Spleen (tissue), 7 donors: ENCODE measurements at regions not wholly inside any gene's neighbourhood (a gene's known extent, or its start where the extent isn't known, plus 50 kb on each side); places are given as distances from the start of the nearest gene placed in this dataset.

Experiments used
- CTCF ChIP-seq, 11 experiments: fragments of 200-600 bp in 7 of 11; fragments of 450-650 bp in 4 of 11; sonication (generic) in 4 of 11; IDR thresholded peaks in 8 of 11; conservative IDR thresholded peaks in 3 of 11; 1 replicate in 7 of 11; 2 replicates in 4 of 11; pipeline versions ENCODE4 v1.4.0 to v1.8.0; 2016 to 2021; ENCODE audit warnings: antibody characterized with exemption in 11 of 11, inconsistent platforms in 4 of 11, mild to moderate bottlenecking in 1 of 11
- POLR2A ChIP-seq, 3 donors: fragments of 450-650 bp; IDR thresholded peaks; one replicate each; pipeline ENCODE4 v1.5.1; 2017; ENCODE audit warnings: antibody characterized with exemption in 3 of 3, mild to moderate bottlenecking in 1 of 3
- POLR2AphosphoS5 ChIP-seq, 3 donors: sonication (generic); formaldehyde crosslinking; IDR thresholded peaks; one replicate each; pipeline ENCODE4 v1.5.1; 2017; ENCODE audit warnings: antibody characterized with exemption in 3 of 3
- donor health status: DM: no; HTN: no; CAD: no; lungs with moderate emphysema.
- donor health status: DM: no; HTN: no; CAD: no.
- donor health status: DM: no; HTN: no; CAD: no.

- TF ChIP-seq POLR2AphosphoS5 (IDR thresholded peaks at IDR 0.05) (no peak), CTCF (IDR thresholded peaks at IDR 0.05 in 8 of 11, conservative IDR thresholded peaks at IDR 0.05 in 3 of 11) (no peak), POLR2A (IDR thresholded peaks at IDR 0.05) (no peak)
Observed at GRCh38 chr3:101077361-101078011, 84.3 kb upstream of the ABI3BP start.
